Smooth muscle cell (in vitro differentiated cells): ENCODE measurements at regions not wholly inside any gene's neighbourhood (a gene's known extent, or its start where the extent isn't known, plus 50 kb on each side); places are given as distances from the start of the nearest gene placed in this dataset.

Source experiments
- DNase-seq: peaks from one replicate; lab custom pipeline; 2025; ENCODE audit not compliant: unreplicated experiment; lab: John Stamatoyannopoulos, UW
- H2AFZ ChIP-seq: fragments of 200-600 bp; sonication (generic); 2 replicates; pipeline ENCODE4 v1.6.0; 2016; ENCODE audit warnings: antibody characterized with exemption, low read depth, mild to moderate bottlenecking
- H3F3A ChIP-seq: fragments of 200-600 bp; sonication (generic); 2 replicates; pipeline ENCODE4 v1.6.0; 2017; ENCODE audit warnings: antibody characterized with exemption, low read depth
- H3K27ac ChIP-seq: fragments of 200-600 bp; sonication (generic); 2 replicates; pipeline ENCODE4 v1.5.1; 2016; ENCODE audit warnings: low read depth, mild to moderate bottlenecking
- H3K27me3 ChIP-seq: fragments of 200-600 bp; sonication (generic); 2 replicates; pipeline ENCODE4 v1.6.1; 2016; ENCODE audit warnings: low read depth, mild to moderate bottlenecking
- H3K36me3 ChIP-seq: fragments of 200-600 bp; sonication (generic); 2 replicates; pipeline ENCODE4 v1.5.1; 2016; ENCODE audit warnings: low read depth
- H3K4me1 ChIP-seq: fragments of 200-600 bp; sonication (generic); 2 replicates; pipeline ENCODE4 v1.5.1; 2016; ENCODE audit warnings: low read depth
- H3K4me2 ChIP-seq: fragments of 200-600 bp; sonication (generic); 2 replicates; pipeline ENCODE4 v1.6.0; 2016; ENCODE audit warnings: mild to moderate bottlenecking
- H3K4me3 ChIP-seq: fragments of 200-600 bp; sonication (generic); 2 replicates; pipeline ENCODE4 v1.5.1; 2016; ENCODE audit warnings: mild to moderate bottlenecking
- H3K79me2 ChIP-seq: fragments of 200-600 bp; sonication (generic); 2 replicates; pipeline ENCODE4 v1.6.0; 2016; ENCODE audit warnings: low read depth, mild to moderate bottlenecking
- H3K9ac ChIP-seq: fragments of 200-600 bp; sonication (generic); 2 replicates; pipeline ENCODE4 v1.6.0; 2016; ENCODE audit warnings: low read depth
- H3K9me3 ChIP-seq: fragments of 200-600 bp; sonication (generic); replicated peaks from 2 replicates; pipeline ENCODE4 v1.5.1; 2016; ENCODE audit warnings: low read depth
- H4K20me1 ChIP-seq: fragments of 200-600 bp; sonication (generic); 2 replicates; pipeline ENCODE4 v1.6.0; 2016; ENCODE audit warnings: low read depth
- WGBS: methylation state at CpG from one replicate; pipeline ENCODE4 v1.1.7; 2016; ENCODE audit warnings: low lambda C conversion rate; 5-methylcytosine and 5-hydroxymethylcytosine counted together
- TF ChIP-seq, protein P1 (sequence below): fragments of 200-600 bp; sonication (generic); IDR thresholded peaks from 2 replicates; pipeline ENCODE4 v1.5.1; 2017; ENCODE audit warnings: borderline replicate concordance, mild to moderate bottlenecking, antibody characterized with exemption; ENCODE audit not compliant: insufficient read depth, poor library complexity, severe bottlenecking

GRCh38 chrX:124507246-124507645, 160.9 kb downstream of the SH2D1A start:
- Histone ChIP-seq H3K36me3 (no peaks in the 10 kb centered on the region), H3K9ac (no peak overlapping the region), H3K4me3 (no peak overlapping the region), H3K9me3 (no peaks in the 10 kb centered on the region), H3K79me2 (no peaks in the 10 kb centered on the region), H4K20me1 (no peaks in the 10 kb centered on the region), H2AFZ (no peak overlapping the region), H3K4me1 (peaks cover 9% of the 10 kb centered on the region), H3K27me3 (no peaks in the 10 kb centered on the region), H3K27ac (peak overlapping the region; percentile 69), H3F3A (no peaks in the 10 kb centered on the region), H3K4me2 (no peak overlapping the region)
- WGBS: 22% methylated on average over 2 of the region's 2 CpGs
- TF ChIP-seq, protein P1, sequence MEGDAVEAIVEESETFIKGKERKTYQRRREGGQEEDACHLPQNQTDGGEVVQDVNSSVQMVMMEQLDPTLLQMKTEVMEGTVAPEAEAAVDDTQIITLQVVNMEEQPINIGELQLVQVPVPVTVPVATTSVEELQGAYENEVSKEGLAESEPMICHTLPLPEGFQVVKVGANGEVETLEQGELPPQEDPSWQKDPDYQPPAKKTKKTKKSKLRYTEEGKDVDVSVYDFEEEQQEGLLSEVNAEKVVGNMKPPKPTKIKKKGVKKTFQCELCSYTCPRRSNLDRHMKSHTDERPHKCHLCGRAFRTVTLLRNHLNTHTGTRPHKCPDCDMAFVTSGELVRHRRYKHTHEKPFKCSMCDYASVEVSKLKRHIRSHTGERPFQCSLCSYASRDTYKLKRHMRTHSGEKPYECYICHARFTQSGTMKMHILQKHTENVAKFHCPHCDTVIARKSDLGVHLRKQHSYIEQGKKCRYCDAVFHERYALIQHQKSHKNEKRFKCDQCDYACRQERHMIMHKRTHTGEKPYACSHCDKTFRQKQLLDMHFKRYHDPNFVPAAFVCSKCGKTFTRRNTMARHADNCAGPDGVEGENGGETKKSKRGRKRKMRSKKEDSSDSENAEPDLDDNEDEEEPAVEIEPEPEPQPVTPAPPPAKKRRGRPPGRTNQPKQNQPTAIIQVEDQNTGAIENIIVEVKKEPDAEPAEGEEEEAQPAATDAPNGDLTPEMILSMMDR: no peak
- DNase-seq: no peak

DNA sequence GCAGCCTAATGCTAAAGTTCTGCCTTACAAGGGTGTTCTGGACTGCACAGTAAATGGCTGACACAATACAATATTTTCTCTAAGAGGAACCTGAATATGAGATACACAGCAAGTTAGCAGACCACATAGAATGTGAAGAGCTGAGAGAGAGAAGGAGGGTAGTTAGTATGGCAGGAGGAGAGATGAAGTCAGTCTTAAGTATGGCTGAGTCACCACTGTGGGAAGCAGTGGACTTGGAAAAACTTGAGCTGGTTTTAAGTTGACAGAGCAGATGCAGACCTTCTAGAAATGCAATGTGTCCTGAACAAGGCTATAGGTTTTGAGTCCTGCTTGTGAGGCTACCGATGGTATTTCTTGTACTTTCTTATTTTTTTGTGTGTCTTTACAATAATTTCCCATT, 172.5 kb downstream of the SH2D1A start:
- Histone ChIP-seq H3K9ac (no peak overlapping the region), H3K4me2 (no peak overlapping the region), H3K79me2 (no peaks in the 10 kb centered on the region), H3K27me3 (no peaks in the 10 kb centered on the region), H3K4me3 (no peak overlapping the region), H3K36me3 (no peaks in the 10 kb centered on the region), H3F3A (no peaks in the 10 kb centered on the region), H2AFZ (no peak overlapping the region), H3K27ac (peak overlapping the region; percentile 31), H4K20me1 (no peaks in the 10 kb centered on the region), H3K9me3 (peaks cover 10% of the 10 kb centered on the region), H3K4me1 (no peaks in the 10 kb centered on the region)
- TF ChIP-seq, protein P1: no peak
- no peak for DNase-seq
- 88% methylated on average over 1 of the region's 1 CpG for WGBS

GRCh38 chrX:124524852-124525251, 178.5 kb downstream of the SH2D1A start:
- Histone ChIP-seq H3F3A (no peaks in the 10 kb centered on the region), H3K4me3 (no peak overlapping the region), H3K4me1 (no peaks in the 10 kb centered on the region), H3K36me3 (no peaks in the 10 kb centered on the region), H3K27me3 (no peaks in the 10 kb centered on the region), H4K20me1 (no peaks in the 10 kb centered on the region), H2AFZ (no peak overlapping the region), H3K9me3 (no peaks in the 10 kb centered on the region), H3K27ac (no peak overlapping the region), H3K4me2 (no peak overlapping the region), H3K9ac (no peak overlapping the region), H3K79me2 (no peaks in the 10 kb centered on the region)
- TF ChIP-seq, protein P1: no peak
- 67% methylated on average over 3 of the region's 3 CpGs for WGBS
- DNase-seq: no peak

DNA sequence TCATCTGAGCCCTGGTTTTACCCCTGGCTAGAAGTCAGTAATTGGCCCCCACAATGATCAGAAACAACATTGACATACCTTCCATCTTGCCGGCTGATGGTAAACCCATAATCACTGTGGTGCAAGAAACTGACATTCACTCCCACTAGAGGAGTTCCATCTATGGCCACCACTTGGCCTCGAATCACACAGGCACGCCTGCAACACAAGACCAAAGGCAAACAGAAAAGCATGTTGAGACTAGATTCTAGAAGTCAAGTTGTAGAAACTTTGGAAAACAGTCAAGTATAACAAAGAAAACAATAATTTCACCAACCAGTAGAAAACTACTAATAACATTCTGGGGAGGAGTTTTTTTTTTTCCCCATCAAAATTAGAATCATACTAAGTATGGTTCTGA, 183.4 kb downstream of the SH2D1A start:
- no peak overlapping the region for H3K27ac ChIP-seq
- no peaks in the 10 kb centered on the region for H3K36me3 ChIP-seq
- TF ChIP-seq, protein P1: no peak
- H3K4me3 ChIP-seq: no peak overlapping the region
- WGBS: 79% methylated on average over 3 of the region's 3 CpGs
- no peak overlapping the region for H3K9ac ChIP-seq
- H3F3A ChIP-seq: no peaks in the 10 kb centered on the region
- H3K27me3 ChIP-seq: no peaks in the 10 kb centered on the region
- no peaks in the 10 kb centered on the region for H3K9me3 ChIP-seq
- H4K20me1 ChIP-seq: no peaks in the 10 kb centered on the region
- no peak overlapping the region for H2AFZ ChIP-seq
- H3K4me1 ChIP-seq: no peaks in the 10 kb centered on the region
- no peak for DNase-seq
- H3K79me2 ChIP-seq: no peaks in the 10 kb centered on the region
- no peak overlapping the region for H3K4me2 ChIP-seq
